ENCODE measurements at regions not wholly inside any gene's neighbourhood (a gene's known extent, or its start where the extent isn't known, plus 50 kb on each side); places are given as distances from the start of the nearest gene placed in this dataset.
"Not testable (repeated sequence)": the region's sequence is repeated elsewhere in the genome, so short reads cannot be mapped to it uniquely, and the experiment has no call there.

GRCh38 chr7:51444936-51445335 is 128.3 kb upstream of the COBL start:
- H3K27me3 Mint-ChIP-seq (ENCODE audit: low read depth): no peaks in the 10 kb centered on the region
- H3K4me1 Mint-ChIP-seq (ENCODE audit: low read depth): no peaks in the 10 kb centered on the region
- DNase-seq (ENCODE audit: low spot score): no peak
- no peak overlapping the region for H3K27ac Mint-ChIP-seq (ENCODE audit: unreplicated experiment)
- H3K4me3 Mint-ChIP-seq (ENCODE audit: unreplicated experiment): no peak overlapping the region
- peaks cover 11% of the 10 kb centered on the region for H3K9me3 Mint-ChIP-seq (ENCODE audit: low read depth)
- H3K36me3 Mint-ChIP-seq (ENCODE audit: low read depth): no peaks in the 10 kb centered on the region
- TF ChIP-seq, protein P1, sequence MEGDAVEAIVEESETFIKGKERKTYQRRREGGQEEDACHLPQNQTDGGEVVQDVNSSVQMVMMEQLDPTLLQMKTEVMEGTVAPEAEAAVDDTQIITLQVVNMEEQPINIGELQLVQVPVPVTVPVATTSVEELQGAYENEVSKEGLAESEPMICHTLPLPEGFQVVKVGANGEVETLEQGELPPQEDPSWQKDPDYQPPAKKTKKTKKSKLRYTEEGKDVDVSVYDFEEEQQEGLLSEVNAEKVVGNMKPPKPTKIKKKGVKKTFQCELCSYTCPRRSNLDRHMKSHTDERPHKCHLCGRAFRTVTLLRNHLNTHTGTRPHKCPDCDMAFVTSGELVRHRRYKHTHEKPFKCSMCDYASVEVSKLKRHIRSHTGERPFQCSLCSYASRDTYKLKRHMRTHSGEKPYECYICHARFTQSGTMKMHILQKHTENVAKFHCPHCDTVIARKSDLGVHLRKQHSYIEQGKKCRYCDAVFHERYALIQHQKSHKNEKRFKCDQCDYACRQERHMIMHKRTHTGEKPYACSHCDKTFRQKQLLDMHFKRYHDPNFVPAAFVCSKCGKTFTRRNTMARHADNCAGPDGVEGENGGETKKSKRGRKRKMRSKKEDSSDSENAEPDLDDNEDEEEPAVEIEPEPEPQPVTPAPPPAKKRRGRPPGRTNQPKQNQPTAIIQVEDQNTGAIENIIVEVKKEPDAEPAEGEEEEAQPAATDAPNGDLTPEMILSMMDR (IDR thresholded peaks at IDR 0.05): no peak

DNA sequence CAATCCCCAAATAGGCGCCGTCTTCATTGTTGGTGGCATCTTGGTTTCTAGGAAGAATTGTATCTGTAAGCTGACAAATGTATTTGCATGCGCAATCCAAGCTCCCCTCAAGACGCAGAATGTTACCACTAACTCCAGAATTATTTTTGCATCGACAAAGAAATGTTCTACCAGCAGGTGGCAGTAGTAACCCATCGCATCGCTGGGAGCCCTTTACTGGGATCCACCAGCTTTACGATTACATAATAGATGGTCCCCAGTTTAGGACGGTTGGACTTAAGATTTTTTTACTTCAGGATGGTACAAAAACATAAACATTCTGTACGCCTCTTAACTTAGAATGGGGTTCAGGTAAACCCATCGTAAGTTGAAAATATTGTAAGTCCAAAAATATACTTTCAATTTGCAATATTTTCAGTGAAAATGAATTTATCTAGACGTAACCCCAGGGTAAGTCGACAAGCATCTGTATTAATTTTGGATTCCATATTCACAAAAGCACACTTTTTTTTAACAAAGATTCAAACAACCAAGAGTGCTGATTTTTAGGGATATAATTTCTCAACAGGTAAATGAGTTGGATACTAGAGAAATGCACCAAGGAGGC is 114.0 kb upstream of the COBL start:
- Mint-ChIP-seq H3K36me3 (ENCODE audit: low read depth) (no peaks in the 10 kb centered on the region), H3K4me3 (ENCODE audit: unreplicated experiment) (no peak overlapping the region), H3K4me1 (ENCODE audit: low read depth) (no peaks in the 10 kb centered on the region), H3K27ac (ENCODE audit: unreplicated experiment) (no peak overlapping the region), H3K27me3 (ENCODE audit: low read depth) (peaks cover 34% of the 10 kb centered on the region), H3K9me3 (ENCODE audit: low read depth) (no peaks in the 10 kb centered on the region)
- DNase-seq (ENCODE audit: low spot score): no peak
- TF ChIP-seq, protein P1 (IDR thresholded peaks at IDR 0.05): peak; percentile 91

- no peak overlapping the region for H3K4me3 Mint-ChIP-seq (ENCODE audit: unreplicated experiment)
- no peaks in the 10 kb centered on the region for H3K4me1 Mint-ChIP-seq (ENCODE audit: low read depth)
- no peaks in the 10 kb centered on the region for H3K9me3 Mint-ChIP-seq (ENCODE audit: low read depth)
- peak; percentile 44 for DNase-seq (ENCODE audit: low spot score)
- TF ChIP-seq, protein P1 (IDR thresholded peaks at IDR 0.05): peak; percentile 62
- H3K36me3 Mint-ChIP-seq (ENCODE audit: low read depth): no peaks in the 10 kb centered on the region
- no peak overlapping the region for H3K27ac Mint-ChIP-seq (ENCODE audit: unreplicated experiment)
- peaks cover 19% of the 10 kb centered on the region for H3K27me3 Mint-ChIP-seq (ENCODE audit: low read depth)
These were observed 111.7 kb upstream of the COBL start for GRCh38 chr7:51428217-51428887.

GRCh38 chr7:51426163-51426562 is 109.6 kb upstream of the COBL start:
- H3K9me3 Mint-ChIP-seq (ENCODE audit: low read depth): no peaks in the 10 kb centered on the region
- TF ChIP-seq, protein P1 (IDR thresholded peaks at IDR 0.05): no peak
- no peak overlapping the region for H3K27ac Mint-ChIP-seq (ENCODE audit: unreplicated experiment)
- DNase-seq (ENCODE audit: low spot score): peak; percentile 65
- H3K4me3 Mint-ChIP-seq (ENCODE audit: unreplicated experiment): no peak overlapping the region
- H3K4me1 Mint-ChIP-seq (ENCODE audit: low read depth): no peaks in the 10 kb centered on the region
- no peaks in the 10 kb centered on the region for H3K36me3 Mint-ChIP-seq (ENCODE audit: low read depth)
- peaks cover 15% of the 10 kb centered on the region for H3K27me3 Mint-ChIP-seq (ENCODE audit: low read depth)

DNA sequence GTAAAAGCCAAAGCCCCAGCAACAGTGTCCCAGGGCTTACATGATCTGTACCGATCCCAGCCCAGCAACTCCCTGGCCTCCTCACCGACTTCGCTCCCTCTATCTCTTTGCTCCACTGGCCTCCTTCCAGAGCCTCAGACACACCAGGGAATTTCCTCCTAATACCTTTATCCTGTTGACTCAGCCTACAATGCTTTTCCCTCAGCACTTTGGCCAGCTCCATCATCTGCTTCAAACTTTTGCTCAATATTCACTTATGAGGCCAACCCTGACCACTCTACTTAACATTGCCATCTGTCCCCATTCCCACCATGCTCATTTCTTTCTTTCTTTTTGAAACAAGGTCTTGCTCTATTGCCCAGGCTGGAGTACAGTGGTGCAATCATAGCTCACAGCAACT is 93.3 kb upstream of the COBL start:
- not testable (repeated sequence) for H3K36me3 Mint-ChIP-seq (ENCODE audit: low read depth); H3K4me1 Mint-ChIP-seq (ENCODE audit: low read depth)

GRCh38 chr7:51397608-51398007 is 81.0 kb upstream of the COBL start:
- not testable (repeated sequence) for DNase-seq (ENCODE audit: low spot score); H3K27ac Mint-ChIP-seq (ENCODE audit: unreplicated experiment); H3K9me3 Mint-ChIP-seq (ENCODE audit: low read depth)

More for the DNA sequence above, 93.3 kb upstream of the COBL start:
- not testable (repeated sequence) for H3K9me3 Mint-ChIP-seq (ENCODE audit: low read depth); H3K4me3 Mint-ChIP-seq (ENCODE audit: unreplicated experiment); H3K27ac Mint-ChIP-seq (ENCODE audit: unreplicated experiment); DNase-seq (ENCODE audit: low spot score); H3K27me3 Mint-ChIP-seq (ENCODE audit: low read depth)

DNA sequence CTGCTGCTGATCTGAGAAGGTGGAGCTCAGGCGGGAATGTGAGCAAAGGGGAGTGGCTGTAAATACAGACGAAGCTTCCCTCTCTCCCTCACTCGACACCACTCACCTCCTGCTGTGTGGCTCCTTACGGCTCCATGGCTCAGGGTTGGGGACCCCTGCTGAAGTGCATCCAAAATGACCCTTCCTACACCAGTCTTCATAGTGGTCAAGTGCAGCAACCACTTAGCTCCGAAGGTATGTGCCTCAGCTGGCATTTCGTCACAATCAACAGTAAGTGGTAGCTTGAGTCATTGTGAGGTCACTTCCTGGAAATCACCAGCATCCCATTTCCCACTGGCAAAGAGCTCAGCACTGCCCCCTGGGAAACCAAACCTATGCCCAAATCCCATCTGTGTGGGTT is 76.4 kb upstream of the COBL start:
- H3K4me1 Mint-ChIP-seq (ENCODE audit: low read depth); DNase-seq (ENCODE audit: low spot score); H3K27me3 Mint-ChIP-seq (ENCODE audit: low read depth); H3K9me3 Mint-ChIP-seq (ENCODE audit: low read depth); H3K27ac Mint-ChIP-seq (ENCODE audit: unreplicated experiment); H3K36me3 Mint-ChIP-seq (ENCODE audit: low read depth); H3K4me3 Mint-ChIP-seq (ENCODE audit: unreplicated experiment): not testable (repeated sequence)

More at GRCh38 chr7:51397608-51398007, 81.0 kb upstream of the COBL start:
- H3K4me1 Mint-ChIP-seq (ENCODE audit: low read depth); H3K36me3 Mint-ChIP-seq (ENCODE audit: low read depth); H3K27me3 Mint-ChIP-seq (ENCODE audit: low read depth); H3K4me3 Mint-ChIP-seq (ENCODE audit: unreplicated experiment): not testable (repeated sequence)

DNA sequence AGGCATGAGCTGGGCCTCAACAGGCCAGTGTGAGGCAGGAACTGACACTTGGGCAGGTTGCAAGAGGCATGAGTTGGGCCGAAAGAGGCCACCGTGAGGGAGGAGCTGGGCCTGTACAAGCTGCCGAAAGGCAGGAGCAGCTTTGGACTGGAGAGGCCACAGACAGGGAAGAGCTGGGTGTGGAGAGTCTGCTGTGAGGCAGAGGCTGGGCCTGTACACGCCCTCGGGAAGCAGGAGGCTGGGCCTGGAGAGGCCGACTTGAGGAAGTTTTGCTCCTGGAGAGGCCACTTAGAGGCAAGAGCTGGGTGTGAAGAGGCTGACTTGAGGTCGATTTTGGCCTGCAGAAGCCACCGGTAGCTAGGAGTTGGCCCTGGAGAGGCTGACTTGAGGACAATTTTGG is 73.3 kb upstream of the COBL start:
- H3K27ac Mint-ChIP-seq (ENCODE audit: unreplicated experiment): not testable (repeated sequence)

GRCh38 chr7:51389216-51389812 is 72.7 kb upstream of the COBL start:
- not testable (repeated sequence) for H3K27ac Mint-ChIP-seq (ENCODE audit: unreplicated experiment); H3K36me3 Mint-ChIP-seq (ENCODE audit: low read depth); H3K9me3 Mint-ChIP-seq (ENCODE audit: low read depth); H3K4me3 Mint-ChIP-seq (ENCODE audit: unreplicated experiment); DNase-seq (ENCODE audit: low spot score); H3K27me3 Mint-ChIP-seq (ENCODE audit: low read depth); H3K4me1 Mint-ChIP-seq (ENCODE audit: low read depth)

More for the DNA sequence above, 73.3 kb upstream of the COBL start:
- H3K9me3 Mint-ChIP-seq (ENCODE audit: low read depth); H3K27me3 Mint-ChIP-seq (ENCODE audit: low read depth); H3K4me3 Mint-ChIP-seq (ENCODE audit: unreplicated experiment); H3K36me3 Mint-ChIP-seq (ENCODE audit: low read depth); H3K4me1 Mint-ChIP-seq (ENCODE audit: low read depth); DNase-seq (ENCODE audit: low spot score): not testable (repeated sequence)

All from chondrocyte (in vitro differentiated cells).